SIG-M5 treated with dmso at 0.1 percent for 504 hours (cell line): ENCODE measurements at regions not wholly inside any gene's neighbourhood (a gene's known extent, or its start where the extent isn't known, plus 50 kb on each side); places are given as distances from the start of the nearest gene placed in this dataset.
"Not testable (repeated sequence)": the region's sequence is repeated elsewhere in the genome, so short reads cannot be mapped to it uniquely, and the experiment has no call there.

ENCODE experiments used
- DNase-seq: peaks from one replicate; lab custom pipeline; 2025; ENCODE audit not compliant: unreplicated experiment; lab: John Stamatoyannopoulos, UW

- no peak for DNase-seq
These were observed 177.7 kb downstream of the ZNF674 start for GRCh38 chrX:46367491-46367890.

GRCh38 chrX:46366381-46367207, 178.6 kb downstream of the ZNF674 start:
- DNase-seq: no peak

GRCh38 chrX:46354481-46354880, 190.7 kb downstream of the ZNF674 start:
- DNase-seq: no peak

GRCh38 chrX:46341767-46342322, 203.4 kb downstream of the ZNF674 start:
- no peak for DNase-seq

GRCh38 chrX:46340696-46341095, 204.5 kb downstream of the ZNF674 start:
- no peak for DNase-seq

- DNase-seq: no peak
These were observed 211.7 kb downstream of the ZNF674 start for GRCh38 chrX:46333550-46333949.

GRCh38 chrX:46330981-46331380, 214.2 kb downstream of the ZNF674 start:
- DNase-seq: no peak

- DNase-seq: no peak
These were observed 214.7 kb downstream of the ZNF674 start for GRCh38 chrX:46330513-46330912.

GRCh38 chrX:46328133-46328532, 217.1 kb downstream of the ZNF674 start:
- no peak for DNase-seq

GRCh38 chrX:46327566-46328115, 217.6 kb downstream of the ZNF674 start:
- peak; percentile 6 for DNase-seq

- no peak for DNase-seq
These were observed 219.1 kb downstream of the ZNF674 start for GRCh38 chrX:46326161-46326560.

GRCh38 chrX:46325312-46325877, 219.8 kb downstream of the ZNF674 start:
- peak; percentile 13 for DNase-seq

- no peak for DNase-seq
These were observed 221.1 kb downstream of the ZNF674 start for GRCh38 chrX:46324166-46324565.

GRCh38 chrX:46322929-46323328, 222.3 kb downstream of the ZNF674 start:
- DNase-seq: not testable (repeated sequence)

- no peak for DNase-seq
These were observed 223.5 kb downstream of the ZNF674 start for GRCh38 chrX:46321676-46322075.

GRCh38 chrX:46319750-46320149, 225.5 kb downstream of the ZNF674 start:
- DNase-seq: no peak

GRCh38 chrX:46318551-46318950, 226.7 kb downstream of the ZNF674 start:
- DNase-seq: no peak

GRCh38 chrX:46317163-46317562, 228.1 kb downstream of the ZNF674 start:
- no peak for DNase-seq

GRCh38 chrX:46311581-46312120, 233.6 kb downstream of the ZNF674 start:
- DNase-seq: no peak

- no peak for DNase-seq
These were observed 234.3 kb downstream of the ZNF674 start for GRCh38 chrX:46310815-46311497.

GRCh38 chrX:46308110-46308509, 237.1 kb downstream of the ZNF674 start:
- no peak for DNase-seq
